ENCODE measurements at regions not wholly inside any gene's neighbourhood (a gene's known extent, or its start where the extent isn't known, plus 50 kb on each side); places are given as distances from the start of the nearest gene placed in this dataset.
"Not testable (repeated sequence)": the region's sequence is repeated elsewhere in the genome, so short reads cannot be mapped to it uniquely, and the experiment has no call there.

- Histone ChIP-seq H3K9me3 (ENCODE audit: insufficient read depth, low read length) (no peaks in the 10 kb centered on the region), H3K27me3 (ENCODE audit: insufficient read depth, insufficient read length) (no peaks in the 10 kb centered on the region), H3K4me1 (ENCODE audit: insufficient read depth, insufficient read length) (peaks cover 10% of the 10 kb centered on the region), H3K4me3 (ENCODE audit: insufficient read length, low read depth) (no peak overlapping the region), H3K9ac (ENCODE audit: insufficient read length, low read depth) (no peak overlapping the region), H3K36me3 (ENCODE audit: insufficient read depth, insufficient read length, low read length) (no peaks in the 10 kb centered on the region)
- no peak for TF ChIP-seq SUZ12 (IDR thresholded peaks at IDR 0.05; ENCODE audit: extremely low read depth, insufficient read depth, insufficient read length)
- TF ChIP-seq ZNF274 (IDR thresholded peaks at IDR 0.05; ENCODE audit: low read depth, low read length): no peak
- TF ChIP-seq YY1 (IDR thresholded peaks at IDR 0.05; ENCODE audit: insufficient read depth, insufficient read length): no peak
- no peak for DNase-seq (ENCODE audit: low read depth, low spot score)
Observed at GRCh38 chr9:105114318-105114717, 130.1 kb upstream of the SLC44A1 start.

DNA sequence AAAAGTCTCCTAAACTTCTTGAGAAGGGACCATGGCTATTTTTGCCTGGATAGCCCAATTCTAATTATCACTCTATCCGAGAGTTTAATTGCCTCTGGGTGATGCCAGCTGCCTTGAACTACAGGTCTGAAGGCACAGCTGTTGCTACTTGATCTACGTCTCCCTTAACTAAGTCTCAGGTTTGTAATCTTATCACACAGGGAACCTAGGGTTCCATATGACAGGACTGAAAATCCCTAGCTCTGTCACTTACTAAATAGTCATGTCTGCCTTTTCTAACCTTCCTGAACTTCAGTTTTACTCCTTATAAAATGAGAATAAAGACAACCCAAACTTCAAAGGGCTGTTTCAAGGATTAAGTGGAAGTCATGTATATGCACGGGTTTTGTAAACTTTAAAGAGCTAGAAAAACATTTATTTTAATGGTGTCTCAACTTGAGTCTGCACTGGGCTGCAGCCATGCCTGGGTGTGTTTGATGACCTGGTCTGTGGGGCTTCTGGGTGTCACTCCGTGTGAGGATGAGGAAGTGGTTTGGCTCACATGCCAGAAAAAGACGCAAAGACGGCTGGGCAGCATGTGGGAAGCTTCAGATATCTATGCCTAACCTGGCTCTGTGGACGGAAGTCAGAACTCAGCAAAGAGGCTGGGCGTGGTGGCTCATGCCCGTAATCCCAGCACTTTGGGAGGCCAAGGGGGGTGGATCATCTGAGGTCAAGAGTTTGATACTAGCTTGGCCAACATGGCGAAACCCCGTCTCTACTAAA lies 129.3 kb upstream of the SLC44A1 start:
- Histone ChIP-seq H3K4me1 (ENCODE audit: insufficient read depth, insufficient read length) (peaks cover 10% of the 10 kb centered on the region), H3K27me3 (ENCODE audit: insufficient read depth, insufficient read length) (no peaks in the 10 kb centered on the region), H3K9ac (ENCODE audit: insufficient read length, low read depth) (no peak overlapping the region), H3K4me3 (ENCODE audit: insufficient read length, low read depth) (no peak overlapping the region), H3K9me3 (ENCODE audit: insufficient read depth, low read length) (no peaks in the 10 kb centered on the region), H3K36me3 (ENCODE audit: insufficient read depth, insufficient read length, low read length) (no peaks in the 10 kb centered on the region)
- TF ChIP-seq YY1 (IDR thresholded peaks at IDR 0.05; ENCODE audit: insufficient read depth, insufficient read length) (no peak), ZNF274 (IDR thresholded peaks at IDR 0.05; ENCODE audit: low read depth, low read length) (no peak), SUZ12 (IDR thresholded peaks at IDR 0.05; ENCODE audit: extremely low read depth, insufficient read depth, insufficient read length) (no peak)
- DNase-seq (ENCODE audit: low read depth, low spot score): no peak

GRCh38 chr9:105116052-105116868 lies 128.2 kb upstream of the SLC44A1 start:
- H3K4me1 ChIP-seq (ENCODE audit: insufficient read depth, insufficient read length): peaks cover 10% of the 10 kb centered on the region
- DNase-seq (ENCODE audit: low read depth, low spot score): no peak
- no peaks in the 10 kb centered on the region for H3K36me3 ChIP-seq (ENCODE audit: insufficient read depth, insufficient read length, low read length)
- peaks cover under 1% of the 10 kb centered on the region for H3K9me3 ChIP-seq (ENCODE audit: insufficient read depth, low read length)
- TF ChIP-seq ZNF274 (IDR thresholded peaks at IDR 0.05; ENCODE audit: low read depth, low read length): no peak
- no peak for TF ChIP-seq YY1 (IDR thresholded peaks at IDR 0.05; ENCODE audit: insufficient read depth, insufficient read length)
- no peak for TF ChIP-seq SUZ12 (IDR thresholded peaks at IDR 0.05; ENCODE audit: extremely low read depth, insufficient read depth, insufficient read length)
- no peak overlapping the region for H3K9ac ChIP-seq (ENCODE audit: insufficient read length, low read depth)
- H3K27me3 ChIP-seq (ENCODE audit: insufficient read depth, insufficient read length): no peaks in the 10 kb centered on the region
- no peak overlapping the region for H3K4me3 ChIP-seq (ENCODE audit: insufficient read length, low read depth)

GRCh38 chr9:105117234-105117633 lies 127.2 kb upstream of the SLC44A1 start:
- Histone ChIP-seq H3K9me3 (ENCODE audit: insufficient read depth, low read length) (peaks cover 5% of the 10 kb centered on the region), H3K36me3 (ENCODE audit: insufficient read depth, insufficient read length, low read length) (no peaks in the 10 kb centered on the region), H3K4me1 (ENCODE audit: insufficient read depth, insufficient read length) (peaks cover 10% of the 10 kb centered on the region), H3K27me3 (ENCODE audit: insufficient read depth, insufficient read length) (no peaks in the 10 kb centered on the region), H3K9ac (ENCODE audit: insufficient read length, low read depth) (no peak overlapping the region), H3K4me3 (ENCODE audit: insufficient read length, low read depth) (no peak overlapping the region)
- TF ChIP-seq ZNF274 (IDR thresholded peaks at IDR 0.05; ENCODE audit: low read depth, low read length) (no peak), SUZ12 (IDR thresholded peaks at IDR 0.05; ENCODE audit: extremely low read depth, insufficient read depth, insufficient read length) (no peak), YY1 (IDR thresholded peaks at IDR 0.05; ENCODE audit: insufficient read depth, insufficient read length) (no peak)
- no peak for DNase-seq (ENCODE audit: low read depth, low spot score)

DNA sequence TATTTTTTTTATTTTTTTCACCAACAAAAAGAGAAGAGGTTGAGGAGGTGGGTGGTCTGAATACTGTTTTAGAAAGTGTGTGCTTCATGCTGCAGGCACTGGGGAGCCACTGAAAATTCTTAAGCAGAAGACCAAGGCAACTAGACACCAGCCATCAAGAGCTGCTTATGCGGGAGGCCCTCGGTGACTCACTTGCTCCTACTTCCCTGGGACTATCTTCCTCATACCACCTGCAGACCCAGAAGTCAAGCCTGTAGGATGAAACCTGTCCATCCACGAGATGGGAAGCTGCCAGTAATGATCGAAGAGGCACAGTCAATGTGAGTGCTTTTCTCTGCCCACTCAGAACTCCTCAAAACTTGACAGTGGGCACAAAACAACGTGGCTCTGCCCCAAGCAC lies 125.8 kb upstream of the SLC44A1 start:
- Histone ChIP-seq H3K9me3 (ENCODE audit: insufficient read depth, low read length) (peaks cover 5% of the 10 kb centered on the region), H3K4me1 (ENCODE audit: insufficient read depth, insufficient read length) (peaks cover 10% of the 10 kb centered on the region), H3K9ac (ENCODE audit: insufficient read length, low read depth) (no peak overlapping the region), H3K4me3 (ENCODE audit: insufficient read length, low read depth) (no peak overlapping the region), H3K27me3 (ENCODE audit: insufficient read depth, insufficient read length) (no peaks in the 10 kb centered on the region), H3K36me3 (ENCODE audit: insufficient read depth, insufficient read length, low read length) (no peaks in the 10 kb centered on the region)
- TF ChIP-seq SUZ12 (IDR thresholded peaks at IDR 0.05; ENCODE audit: extremely low read depth, insufficient read depth, insufficient read length) (no peak), ZNF274 (IDR thresholded peaks at IDR 0.05; ENCODE audit: low read depth, low read length) (no peak), YY1 (IDR thresholded peaks at IDR 0.05; ENCODE audit: insufficient read depth, insufficient read length) (no peak)
- DNase-seq (ENCODE audit: low read depth, low spot score): no peak

- peaks cover 5% of the 10 kb centered on the region for H3K9me3 ChIP-seq (ENCODE audit: insufficient read depth, low read length)
- no peaks in the 10 kb centered on the region for H3K36me3 ChIP-seq (ENCODE audit: insufficient read depth, insufficient read length, low read length)
- no peaks in the 10 kb centered on the region for H3K27me3 ChIP-seq (ENCODE audit: insufficient read depth, insufficient read length)
- TF ChIP-seq YY1 (IDR thresholded peaks at IDR 0.05; ENCODE audit: insufficient read depth, insufficient read length) (no peak), SUZ12 (IDR thresholded peaks at IDR 0.05; ENCODE audit: extremely low read depth, insufficient read depth, insufficient read length) (no peak), ZNF274 (IDR thresholded peaks at IDR 0.05; ENCODE audit: low read depth, low read length) (no peak)
- H3K4me1 ChIP-seq (ENCODE audit: insufficient read depth, insufficient read length): peaks cover 10% of the 10 kb centered on the region
- H3K4me3 ChIP-seq (ENCODE audit: insufficient read length, low read depth): no peak overlapping the region
- DNase-seq (ENCODE audit: low read depth, low spot score): no peak
- H3K9ac ChIP-seq (ENCODE audit: insufficient read length, low read depth): no peak overlapping the region
Observed at GRCh38 chr9:105119156-105119555, 125.3 kb upstream of the SLC44A1 start.

GRCh38 chr9:105121861-105122430 lies 122.5 kb upstream of the SLC44A1 start:
- H3K36me3 ChIP-seq (ENCODE audit: insufficient read depth, insufficient read length, low read length): no peaks in the 10 kb centered on the region
- no peak overlapping the region for H3K4me3 ChIP-seq (ENCODE audit: insufficient read length, low read depth)
- no peak overlapping the region for H3K9ac ChIP-seq (ENCODE audit: insufficient read length, low read depth)
- peaks cover 5% of the 10 kb centered on the region for H3K4me1 ChIP-seq (ENCODE audit: insufficient read depth, insufficient read length)
- no peaks in the 10 kb centered on the region for H3K27me3 ChIP-seq (ENCODE audit: insufficient read depth, insufficient read length)
- H3K9me3 ChIP-seq (ENCODE audit: insufficient read depth, low read length): peaks cover 5% of the 10 kb centered on the region
- TF ChIP-seq SUZ12 (IDR thresholded peaks at IDR 0.05; ENCODE audit: extremely low read depth, insufficient read depth, insufficient read length) (no peak), YY1 (IDR thresholded peaks at IDR 0.05; ENCODE audit: insufficient read depth, insufficient read length) (no peak), ZNF274 (IDR thresholded peaks at IDR 0.05; ENCODE audit: low read depth, low read length) (no peak)
- DNase-seq (ENCODE audit: low read depth, low spot score): no peak

DNA sequence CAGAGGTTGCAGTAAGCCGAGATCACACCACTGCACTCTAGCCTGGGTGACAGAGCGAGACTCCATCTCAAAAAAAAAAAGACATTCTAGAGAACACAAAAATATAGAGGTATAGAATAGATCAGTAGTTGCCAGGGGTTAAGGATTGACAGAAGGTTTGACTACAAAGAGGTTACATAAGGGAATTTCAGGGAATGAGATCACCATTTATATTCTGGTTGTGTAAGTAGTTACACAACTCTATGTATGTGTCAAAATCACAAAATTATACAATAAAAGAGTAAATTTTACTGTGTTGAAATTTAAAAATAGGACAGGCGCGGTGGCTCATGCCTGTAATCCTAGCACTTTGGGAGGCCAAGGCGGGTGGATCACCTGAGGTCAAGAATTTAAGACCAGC lies 119.9 kb upstream of the SLC44A1 start:
- H3K9ac ChIP-seq (ENCODE audit: insufficient read length, low read depth); H3K9me3 ChIP-seq (ENCODE audit: insufficient read depth, low read length); H3K27me3 ChIP-seq (ENCODE audit: insufficient read depth, insufficient read length); DNase-seq (ENCODE audit: low read depth, low spot score); H3K36me3 ChIP-seq (ENCODE audit: insufficient read depth, insufficient read length, low read length); H3K4me3 ChIP-seq (ENCODE audit: insufficient read length, low read depth); H3K4me1 ChIP-seq (ENCODE audit: insufficient read depth, insufficient read length): not testable (repeated sequence)

All from NT2/D1 (cell line).